Sigmoid colon (tissue), 6 donors: ENCODE measurements at regions not wholly inside any gene's neighbourhood (a gene's known extent, or its start where the extent isn't known, plus 50 kb on each side); places are given as distances from the start of the nearest gene placed in this dataset.

Source experiments
- DNase-seq: peaks from one replicate; pipeline ENCODE4 v3.0.0-alpha.2; 2019
- H3K27ac ChIP-seq, 4 donors: fragments of 200-600 bp; sonication (generic); one replicate each; pipeline ENCODE4 v1.5.1; 2016 to 2019; ENCODE audit warnings: mild to moderate bottlenecking in 1 of 4
- H3K27me3 ChIP-seq, 3 donors: fragments of 200-600 bp; sonication (generic); one replicate each; pipeline ENCODE4 v1.5.1; 2019; ENCODE audit warnings: mild to moderate bottlenecking in 1 of 3
- H3K36me3 ChIP-seq, 4 donors: fragments of 200-600 bp; sonication (generic); one replicate each; pipeline ENCODE4 v1.5.1; 2016 to 2019
- H3K4me1 ChIP-seq, 4 donors: fragments of 200-600 bp; sonication (generic); one replicate each; pipeline ENCODE4 v1.5.1; 2017 to 2019
- H3K4me3 ChIP-seq, 4 donors: fragments of 200-600 bp; sonication (generic); one replicate each; pipeline ENCODE4 v1.5.1; 2017 to 2019; ENCODE audit warnings: mild to moderate bottlenecking in 2 of 4, moderate library complexity in 1 of 4
- H3K9me3 ChIP-seq, 4 donors: fragments of 200-600 bp in 3 of 4; sonication (generic) in 3 of 4; one replicate each; pipeline versions ENCODE4 v1.5.1 to v1.6.1; 2013 to 2019
- EP300 ChIP-seq, 4 donors: sonication (generic); formaldehyde crosslinking; IDR thresholded peaks; one replicate each; pipeline ENCODE4 v1.6.1; 2017; ENCODE audit warnings: antibody characterized with exemption in 4 of 4
- POLR2A ChIP-seq, 2 donors: fragments of 450-650 bp; IDR thresholded peaks; one replicate each; pipeline ENCODE4 v1.6.1; 2016; ENCODE audit warnings: antibody characterized with exemption in 2 of 2, mild to moderate bottlenecking in 2 of 2, moderate library complexity in 2 of 2
- POLR2AphosphoS5 ChIP-seq, 4 donors: sonication (generic); formaldehyde crosslinking; IDR thresholded peaks; one replicate each; pipeline ENCODE4 v1.6.1; 2017; ENCODE audit warnings: antibody characterized with exemption in 4 of 4
- whole genome bisulfite sequencing, 2 donors: extraction: QIAGEN DNeasy Blood & Tissue Kit; methylation state at CpG; one replicate each; pipeline ENCODE4 v1.1.7; 2013; 5-methylcytosine and 5-hydroxymethylcytosine counted together
- intact Hi-C: fragments of 100-400 bp; cut with DNase I; formaldehyde crosslinking; loops from one replicate; pipeline ENCODE4 v1.15.1; 2023
- TF ChIP-seq, protein P1 (sequence below), 4 experiments: fragments of 450-650 bp in 3 of 4; fragments of 200-600 bp in 1 of 4; IDR thresholded peaks; one replicate each; pipeline ENCODE4 v1.5.1; 2016 to 2019; ENCODE audit warnings: antibody characterized with exemption in 4 of 4, mild to moderate bottlenecking in 3 of 4, moderate library complexity in 2 of 4
- donor health status: healthy with polysubstance abuse.
- donor health status: healthy.

DNA sequence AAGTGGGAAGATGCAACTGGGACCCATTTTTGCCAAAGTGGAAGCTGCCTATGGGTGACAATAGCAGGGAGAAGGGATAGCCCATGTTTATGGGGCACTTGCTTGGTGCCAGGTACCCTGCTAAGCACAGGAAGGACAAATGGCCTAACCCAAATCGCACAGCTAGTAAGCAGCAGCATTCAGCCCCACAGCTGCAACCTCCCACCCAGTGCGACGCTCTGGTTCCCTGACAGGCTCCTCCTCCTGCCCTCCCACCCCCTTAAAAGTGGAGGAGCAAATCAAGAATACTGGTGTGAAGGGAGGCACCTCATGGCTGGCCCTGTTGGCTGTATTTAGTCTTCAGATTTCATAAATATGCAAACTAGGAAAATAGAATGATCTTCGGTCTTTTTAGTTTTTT, 76.2 kb downstream of the RIN2 start:
- no peak for DNase-seq
- H3K4me3 ChIP-seq, result no peak overlapping the region
- intact Hi-C loops, result no loop called here
- no peaks in the 10 kb centered on the region for H3K9me3 ChIP-seq
- no peaks in the 10 kb centered on the region for H3K27me3 ChIP-seq
- 84 to 95% methylated on average over 4 of the region's 4 CpGs for WGBS, 2 donors
- TF ChIP-seq EP300 (IDR thresholded peaks at IDR 0.05), result no peak
- TF ChIP-seq, protein P1, sequence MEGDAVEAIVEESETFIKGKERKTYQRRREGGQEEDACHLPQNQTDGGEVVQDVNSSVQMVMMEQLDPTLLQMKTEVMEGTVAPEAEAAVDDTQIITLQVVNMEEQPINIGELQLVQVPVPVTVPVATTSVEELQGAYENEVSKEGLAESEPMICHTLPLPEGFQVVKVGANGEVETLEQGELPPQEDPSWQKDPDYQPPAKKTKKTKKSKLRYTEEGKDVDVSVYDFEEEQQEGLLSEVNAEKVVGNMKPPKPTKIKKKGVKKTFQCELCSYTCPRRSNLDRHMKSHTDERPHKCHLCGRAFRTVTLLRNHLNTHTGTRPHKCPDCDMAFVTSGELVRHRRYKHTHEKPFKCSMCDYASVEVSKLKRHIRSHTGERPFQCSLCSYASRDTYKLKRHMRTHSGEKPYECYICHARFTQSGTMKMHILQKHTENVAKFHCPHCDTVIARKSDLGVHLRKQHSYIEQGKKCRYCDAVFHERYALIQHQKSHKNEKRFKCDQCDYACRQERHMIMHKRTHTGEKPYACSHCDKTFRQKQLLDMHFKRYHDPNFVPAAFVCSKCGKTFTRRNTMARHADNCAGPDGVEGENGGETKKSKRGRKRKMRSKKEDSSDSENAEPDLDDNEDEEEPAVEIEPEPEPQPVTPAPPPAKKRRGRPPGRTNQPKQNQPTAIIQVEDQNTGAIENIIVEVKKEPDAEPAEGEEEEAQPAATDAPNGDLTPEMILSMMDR (IDR thresholded peaks at IDR 0.05), result no peak
- TF ChIP-seq POLR2A (IDR thresholded peaks at IDR 0.05), result no peak
- no peak for TF ChIP-seq POLR2AphosphoS5 (IDR thresholded peaks at IDR 0.05)
- no peaks in the 10 kb centered on the region for H3K36me3 ChIP-seq
- peaks cover 0 to 35% (median 22%) of the 10 kb centered on the region in 4 donors for H3K4me1 ChIP-seq
- H3K27ac ChIP-seq, result no peak overlapping the region

DNA sequence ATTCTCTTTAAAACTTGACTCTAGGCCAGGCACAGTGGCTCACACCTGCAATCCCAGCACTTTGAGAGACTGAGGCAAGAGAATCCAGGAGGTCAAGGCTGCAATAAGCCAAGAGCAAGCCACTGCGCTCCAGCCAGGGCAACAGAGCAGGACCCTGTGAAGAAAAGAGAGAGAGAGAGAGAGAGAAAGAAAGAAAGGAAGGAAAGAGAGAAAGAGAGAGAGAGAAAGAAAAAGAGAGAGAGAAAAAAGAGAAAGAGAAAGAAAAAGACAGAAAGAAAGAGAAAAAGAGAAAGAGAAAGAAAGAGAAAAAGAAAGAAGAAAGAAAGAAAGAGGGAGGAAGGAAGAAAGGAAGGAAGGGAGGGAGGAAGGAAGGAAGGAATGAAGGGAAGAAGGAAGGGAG, 76.7 kb downstream of the RIN2 start:
- H3K27ac ChIP-seq, result no peak overlapping the region
- H3K9me3 ChIP-seq, result no peaks in the 10 kb centered on the region
- TF ChIP-seq POLR2A (IDR thresholded peaks at IDR 0.05), result no peak
- TF ChIP-seq, protein P1 (IDR thresholded peaks at IDR 0.05), result no peak
- TF ChIP-seq POLR2AphosphoS5 (IDR thresholded peaks at IDR 0.05), result no peak
- TF ChIP-seq EP300 (IDR thresholded peaks at IDR 0.05), result no peak
- peaks cover 0 to 35% (median 22%) of the 10 kb centered on the region in 4 donors for H3K4me1 ChIP-seq
- H3K4me3 ChIP-seq, result no peak overlapping the region
- no peaks in the 10 kb centered on the region for H3K27me3 ChIP-seq
- no peaks in the 10 kb centered on the region for H3K36me3 ChIP-seq
- no peak for DNase-seq
- intact Hi-C loops, result no loop called here
- WGBS, 2 donors, result 98 to 100% methylated on average over 1 of the region's 1 CpG

GRCh38 chr20:19835533-19836222, 77.6 kb downstream of the RIN2 start:
- no peaks in the 10 kb centered on the region for H3K36me3 ChIP-seq
- WGBS, 2 donors, result 72 to 82% methylated on average over 9 of the region's 9 CpGs
- H3K27ac ChIP-seq, result peak overlapping the region in 3 of 4 donors; percentile 40 to 53 (median 45)
- TF ChIP-seq POLR2AphosphoS5 (IDR thresholded peaks at IDR 0.05) (peak in 2 of 4 donors; percentile 57 to 68), EP300 (IDR thresholded peaks at IDR 0.05) (no peak)
- H3K4me3 ChIP-seq, result no peak overlapping the region
- peaks cover 0 to 35% (median 22%) of the 10 kb centered on the region in 4 donors for H3K4me1 ChIP-seq
- intact Hi-C loops, result no loop called here
- no peak for DNase-seq
- H3K27me3 ChIP-seq, result no peaks in the 10 kb centered on the region
- no peaks in the 10 kb centered on the region for H3K9me3 ChIP-seq

GRCh38 chr20:19838468-19838867, 80.4 kb downstream of the RIN2 start:
- no peaks in the 10 kb centered on the region for H3K27me3 ChIP-seq
- WGBS, 2 donors, result 82 to 93% methylated on average over 5 of the region's 5 CpGs
- intact Hi-C loops, result no loop called here

GRCh38 chr20:19839053-19839452, 81.0 kb downstream of the RIN2 start:
- Histone ChIP-seq H3K9me3 (no peaks in the 10 kb centered on the region), H3K27me3 (no peaks in the 10 kb centered on the region), H3K4me3 (no peak overlapping the region), H3K36me3 (no peaks in the 10 kb centered on the region), H3K4me1 (peaks cover 0 to 21% (median 15%) of the 10 kb centered on the region in 4 donors), H3K27ac (no peak overlapping the region)
- 89 to 93% methylated on average over 9 of the region's 9 CpGs for WGBS, 2 donors
- TF ChIP-seq EP300 (IDR thresholded peaks at IDR 0.05) (no peak), POLR2A (IDR thresholded peaks at IDR 0.05) (no peak), POLR2AphosphoS5 (IDR thresholded peaks at IDR 0.05) (no peak)
- TF ChIP-seq, protein P1 (IDR thresholded peaks at IDR 0.05), result no peak
- no peak for DNase-seq
- intact Hi-C loops, result no loop called here

More at GRCh38 chr20:19838468-19838867, 80.4 kb downstream of the RIN2 start:
- Histone ChIP-seq H3K27ac (no peak overlapping the region), H3K4me3 (no peak overlapping the region), H3K9me3 (no peaks in the 10 kb centered on the region), H3K4me1 (peaks cover 0 to 26% (median 20%) of the 10 kb centered on the region in 4 donors), H3K36me3 (no peaks in the 10 kb centered on the region)
- TF ChIP-seq POLR2AphosphoS5 (IDR thresholded peaks at IDR 0.05) (no peak), EP300 (IDR thresholded peaks at IDR 0.05) (no peak), POLR2A (IDR thresholded peaks at IDR 0.05) (no peak)
- TF ChIP-seq, protein P1 (IDR thresholded peaks at IDR 0.05), result no peak
- DNase-seq, result no peak
